ENCODE measurements at regions not wholly inside any gene's neighbourhood (a gene's known extent, or its start where the extent isn't known, plus 50 kb on each side); places are given as distances from the start of the nearest gene placed in this dataset.

GRCh38 chr9:91146391-91147019 lies 215.2 kb downstream of the AUH start:
- DNase-seq (ENCODE audit: low read depth in 1 of 2, low spot score in 2 of 2) (no peak), FAIRE-seq (no peak)
- POLR2A ChIA-PET (ENCODE audit: partially characterized antibody), result interaction anchor here (1.1 kb wide), 1 partner anchor 13 kb away, joined by 3 read pairs; no protein-coding TSS in a partner anchor
- Histone ChIP-seq H3K23ac (ENCODE audit: insufficient read length) (no peak overlapping the region), H2BK5ac (ENCODE audit: low read depth, low read length) (peak overlapping the region; percentile 35; the same call in 1 of the 2 replicates), H3K27ac (ENCODE audit: low read depth, low read length) (no peak overlapping the region), H4K91ac (replicated peaks; ENCODE audit: insufficient read length, low read length) (peak overlapping the region; percentile 29), H3K23me2 (ENCODE audit: low read depth, low read length) (no peaks in the 10 kb centered on the region), H2BK12ac (ENCODE audit: low read depth, low read length) (no peak overlapping the region), H2BK15ac (ENCODE audit: low read length) (0 out of 2 replicates have a peak overlapping the region, but pooled peaks have one; percentile 32), H4K8ac (ENCODE audit: extremely low read depth, insufficient read depth, low read length) (no peak overlapping the region), H3K56ac (replicated peaks; ENCODE audit: insufficient read length, low read depth, low read length) (no peak overlapping the region), H3K79me1 (ENCODE audit: low read depth, low read length) (no peaks in the 10 kb centered on the region), H3K79me2 (ENCODE audit: control insufficient read depth in 1 of 2, insufficient read depth in 2 of 2, low read length in 2 of 2) (no peaks in the 10 kb centered on the region), H3K9ac (replicated peaks in 1 of 4; ENCODE audit: extremely low read depth in 1 of 4, low read depth in 3 of 4, low read length in 3 of 4) (no peak overlapping the region), H3K4me3 (ENCODE audit: extremely low read depth in 1 of 4, insufficient read depth in 2 of 4, low read depth in 3 of 4, low read length in 4 of 4) (no peak overlapping the region), H3K14ac (ENCODE audit: insufficient read length) (no peak overlapping the region), H3K27me3 (replicated peaks in 1 of 4; ENCODE audit: control insufficient read depth in 3 of 4, extremely low read depth in 1 of 4, insufficient read depth in 3 of 4, low read length in 3 of 4) (no peaks in the 10 kb centered on the region), H4K5ac (ENCODE audit: insufficient read length, low read depth, low read length) (no peak overlapping the region), H4K20me1 (replicated peaks in 1 of 2; ENCODE audit: control insufficient read depth in 1 of 2, insufficient read depth in 2 of 2, low read length in 2 of 2) (no peaks in the 10 kb centered on the region), H2BK20ac (ENCODE audit: low read length) (no peak overlapping the region), H3K36me3 (ENCODE audit: control insufficient read depth in 2 of 4, insufficient read depth in 4 of 4, low read length in 3 of 4) (no peaks in the 10 kb centered on the region; a peak in 1 of 8 replicates), H3K18ac (ENCODE audit: extremely low read depth, low read length) (no peak overlapping the region), H2BK120ac (replicated peaks; ENCODE audit: low read depth, low read length) (no peak overlapping the region), H2AFZ (ENCODE audit: low read length) (no peak overlapping the region), H3K4ac (replicated peaks; ENCODE audit: insufficient read length, low read depth, low read length) (no peak overlapping the region), H2AK5ac (ENCODE audit: low read depth, low read length) (no peak overlapping the region), H3K9me3 (ENCODE audit: insufficient read depth in 2 of 2, low read depth in 1 of 2, low read length in 1 of 2) (peaks cover 7 to 12% of the 10 kb centered on the region in 2 experiments), H3K4me1 (replicated peaks in 1 of 4; ENCODE audit: control insufficient read depth in 3 of 4, insufficient read depth in 4 of 4, low read length in 3 of 4) (peaks cover 0 to 12% (median 9%) of the 10 kb centered on the region in 4 experiments), H3K4me2 (ENCODE audit: insufficient read depth in 1 of 2, low read depth in 2 of 2, low read length in 2 of 2) (0 out of 4 replicates have a peak overlapping the region, but pooled peaks of 1 of the 2 experiments have one; percentile 9)
- CTCF ChIA-PET (ENCODE audit: partially characterized antibody), result interaction anchor here (0.9 to 1.4 kb wide), 3 partner anchors 13 to 186 kb away, joined by 3 to 5 read pairs (median 3); no protein-coding TSS in a partner anchor
- WGBS, 2 experiments (ENCODE audit: extremely low coverage in 1 of 2, insufficient coverage in 1 of 2, insufficient read length in 1 of 2, insufficient replicate concordance in 2 of 2, low coverage in 1 of 2, low lambda C conversion rate in 2 of 2, missing lambda C conversion rate in 1 of 2), result 87% methylated on average over 10 of the region's 10 CpGs; no CpG with 5 or more reads in 1 of the 2 experiments
- TF ChIP-seq FOSL1 (IDR thresholded peaks at IDR 0.05; ENCODE audit: insufficient read depth, low read depth, low read length) (no peak), CEBPB (IDR thresholded peaks at IDR 0.05; ENCODE audit: low read depth, low read length) (no peak), POLR2A (IDR thresholded peaks at IDR 0.05; ENCODE audit: control extremely low read depth in 1 of 2, low read depth in 2 of 2, low read length in 2 of 2) (no peak), BCL11A (IDR thresholded peaks at IDR 0.05; ENCODE audit: low read depth in 2 of 2, low read length in 2 of 2) (no peak), POLR2AphosphoS5 (IDR thresholded peaks at IDR 0.05; ENCODE audit: low read depth, low read length) (no peak), ATF3 (IDR thresholded peaks at IDR 0.05; ENCODE audit: insufficient read depth, low read depth, low read length) (no peak), CHD2 (IDR thresholded peaks at IDR 0.05; ENCODE audit: low read length) (no peak), POU5F1 (IDR thresholded peaks at IDR 0.05; ENCODE audit: low read depth, low read length) (no peak), ATF2 (IDR thresholded peaks at IDR 0.05; ENCODE audit: low read length) (no peak), HDAC6 (IDR thresholded peaks at IDR 0.05; ENCODE audit: low read depth, low read length) (no peak), SIX5 (IDR thresholded peaks at IDR 0.05; ENCODE audit: low read depth, low read length) (no peak), EZH2 (IDR thresholded peaks at IDR 0.05; ENCODE audit: low read depth, low read length, severe bottlenecking) (no peak)
